ENCODE measurements at regions not wholly inside any gene's neighbourhood (a gene's known extent, or its start where the extent isn't known, plus 50 kb on each side); places are given as distances from the start of the nearest gene placed in this dataset.

DNA sequence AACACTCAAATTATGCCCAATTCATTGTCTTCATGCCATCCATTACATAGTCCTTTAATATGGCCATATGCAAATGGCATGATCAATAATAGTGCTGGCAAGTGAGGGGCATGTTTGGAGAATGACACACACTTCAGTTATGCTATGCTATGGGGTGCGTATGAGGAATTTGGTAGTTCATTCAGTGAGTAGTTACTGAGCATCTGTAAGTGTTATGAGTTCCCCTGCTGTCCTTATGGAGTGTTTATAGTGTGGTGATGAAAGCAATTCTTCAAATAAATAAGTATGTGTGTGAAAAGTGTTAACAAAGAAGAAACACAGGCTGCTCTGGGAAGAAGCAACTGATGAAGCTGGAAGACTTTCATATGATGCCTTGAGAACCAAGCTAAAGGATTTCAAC lies 383.7 kb upstream of the SLC14A2 start:
- no peak for DNase-seq

DNA sequence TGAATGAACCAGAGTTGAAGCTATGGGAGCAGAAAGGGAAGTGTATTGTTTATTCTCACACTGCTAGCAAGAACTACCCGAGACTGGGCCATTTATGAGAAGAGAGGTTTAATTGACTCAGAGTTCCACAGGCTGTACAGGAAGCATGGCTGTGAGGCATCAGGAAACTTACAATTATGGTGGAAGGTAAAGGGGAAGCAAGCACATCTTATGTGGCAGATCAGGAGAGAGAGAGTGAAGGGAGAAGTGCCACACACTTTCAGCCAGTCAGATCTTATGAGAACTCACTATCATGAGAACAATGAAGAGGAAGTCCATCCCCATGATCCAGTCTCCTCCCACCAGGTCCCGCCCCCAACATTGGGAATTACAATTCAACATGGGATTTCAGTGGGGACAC lies 383.2 kb upstream of the SLC14A2 start:
- no peak for DNase-seq

GRCh38 chr18:45236676-45237075 lies 378.6 kb upstream of the SLC14A2 start:
- DNase-seq = no peak

- no peak for DNase-seq
These were observed 377.8 kb upstream of the SLC14A2 start for GRCh38 chr18:45237343-45238098.

GRCh38 chr18:45241271-45241670 lies 374.0 kb upstream of the SLC14A2 start:
- DNase-seq = no peak

DNA sequence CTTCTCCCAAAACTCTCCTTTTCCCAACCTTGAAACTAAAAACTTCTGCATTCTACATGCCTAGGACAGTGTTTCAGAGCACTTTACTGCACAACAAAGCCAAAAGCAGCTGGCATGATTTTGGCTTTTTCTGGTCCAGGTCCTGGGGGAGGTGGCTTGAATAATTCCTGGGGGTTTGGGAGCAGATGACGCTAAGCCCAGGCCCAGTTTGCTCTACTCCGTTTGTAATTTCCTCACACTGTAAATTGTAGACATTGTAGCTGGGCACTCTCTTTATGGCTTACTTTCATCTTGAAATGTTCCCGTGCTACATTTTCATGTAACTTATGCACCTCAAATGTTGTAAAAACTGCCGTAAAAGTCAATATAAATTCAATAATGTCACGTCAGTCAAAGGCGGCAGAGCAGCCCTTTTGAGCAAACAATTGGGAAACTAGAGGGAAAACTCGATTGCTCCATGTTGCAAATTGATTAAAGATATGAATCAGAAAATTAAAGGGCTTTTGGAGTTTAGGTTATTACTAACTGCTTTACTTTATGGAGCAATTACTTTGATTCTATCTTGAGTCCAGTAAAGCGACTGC lies 373.2 kb upstream of the SLC14A2 start:
- DNase-seq = no peak

GRCh38 chr18:45243340-45244110 lies 371.8 kb upstream of the SLC14A2 start:
- no peak for DNase-seq

- DNase-seq = no peak
These were observed 370.2 kb upstream of the SLC14A2 start for GRCh38 chr18:45245091-45245511.

- peak; percentile 42 for DNase-seq
These were observed 366.9 kb upstream of the SLC14A2 start for GRCh38 chr18:45248240-45248903.

DNA sequence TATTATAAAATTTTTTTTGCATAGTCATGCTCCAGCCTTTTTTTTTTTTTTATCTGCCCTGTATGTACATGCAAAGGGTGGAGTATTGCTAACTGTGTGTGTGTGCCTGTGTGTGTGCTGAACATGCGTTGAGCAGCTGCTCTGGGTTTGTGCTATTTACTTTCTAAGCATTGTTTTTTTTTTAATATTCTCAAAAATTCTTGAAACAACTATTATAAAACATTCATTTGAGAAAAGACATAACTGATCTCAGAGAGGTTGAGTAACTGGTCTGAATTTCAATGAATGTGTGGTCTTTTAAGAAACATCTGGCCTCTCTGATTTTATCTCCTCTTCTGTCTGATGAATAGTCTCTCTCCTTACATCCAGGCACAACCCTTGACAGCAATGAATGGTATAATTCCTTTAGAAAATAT lies 366.0 kb upstream of the SLC14A2 start:
- no peak for DNase-seq

DNA sequence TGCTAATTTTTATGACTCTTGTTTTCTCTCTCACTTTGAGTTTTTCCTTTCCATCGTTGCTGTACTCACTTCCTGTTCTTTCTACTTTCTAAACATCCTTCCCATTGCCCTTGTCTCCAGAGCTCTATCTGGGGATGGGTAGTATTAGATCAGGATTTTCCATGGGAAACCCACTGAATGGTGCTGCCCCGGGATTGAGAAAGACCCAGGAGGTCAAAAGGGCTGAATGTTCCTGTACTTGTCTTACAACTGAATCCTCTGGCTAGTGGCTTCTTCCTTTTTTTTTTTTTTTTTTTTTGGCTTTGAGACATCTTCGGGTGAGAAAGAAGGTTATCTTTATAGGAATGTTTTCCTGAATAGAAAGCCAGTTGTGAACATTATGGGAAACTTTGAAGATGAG lies 364.8 kb upstream of the SLC14A2 start:
- no peak for DNase-seq

DNA sequence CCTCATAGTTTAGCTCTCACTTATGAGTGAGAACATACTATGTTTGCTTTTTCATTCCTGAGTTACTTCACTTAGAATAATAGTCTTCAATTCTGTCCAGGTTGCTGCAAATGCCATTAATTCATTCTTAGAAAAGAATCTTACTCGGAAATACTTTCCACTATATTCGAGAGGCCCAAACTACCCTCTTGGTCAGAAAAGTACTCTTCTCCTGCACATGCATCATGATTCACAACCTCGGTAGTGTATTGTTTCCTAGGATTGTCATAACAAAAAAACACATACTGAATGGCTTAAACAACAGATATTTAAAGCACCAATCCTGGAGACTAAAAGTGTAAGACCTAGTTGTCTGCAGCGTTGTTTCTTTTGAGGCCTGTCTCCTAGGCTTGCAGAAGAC lies 364.0 kb upstream of the SLC14A2 start:
- DNase-seq = no peak

DNA sequence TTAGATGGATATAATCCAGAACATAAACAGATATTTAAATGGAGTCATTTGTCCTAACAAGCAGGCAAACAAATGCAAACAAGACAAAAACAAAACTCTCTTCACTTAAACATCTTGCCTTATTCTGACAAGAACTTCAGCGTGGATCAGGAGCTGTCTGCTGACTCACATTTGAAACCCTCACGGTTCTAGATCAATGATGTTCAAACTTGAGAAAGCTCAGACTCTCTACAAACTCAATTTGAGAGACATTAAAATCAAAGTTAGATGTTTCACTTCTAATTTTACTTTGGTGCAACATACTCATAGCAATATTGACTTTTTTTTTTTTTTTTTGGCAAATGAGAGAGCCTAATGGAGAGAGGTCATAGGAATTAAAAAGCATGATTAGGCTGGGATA lies 362.8 kb upstream of the SLC14A2 start:
- no peak for DNase-seq

DNA sequence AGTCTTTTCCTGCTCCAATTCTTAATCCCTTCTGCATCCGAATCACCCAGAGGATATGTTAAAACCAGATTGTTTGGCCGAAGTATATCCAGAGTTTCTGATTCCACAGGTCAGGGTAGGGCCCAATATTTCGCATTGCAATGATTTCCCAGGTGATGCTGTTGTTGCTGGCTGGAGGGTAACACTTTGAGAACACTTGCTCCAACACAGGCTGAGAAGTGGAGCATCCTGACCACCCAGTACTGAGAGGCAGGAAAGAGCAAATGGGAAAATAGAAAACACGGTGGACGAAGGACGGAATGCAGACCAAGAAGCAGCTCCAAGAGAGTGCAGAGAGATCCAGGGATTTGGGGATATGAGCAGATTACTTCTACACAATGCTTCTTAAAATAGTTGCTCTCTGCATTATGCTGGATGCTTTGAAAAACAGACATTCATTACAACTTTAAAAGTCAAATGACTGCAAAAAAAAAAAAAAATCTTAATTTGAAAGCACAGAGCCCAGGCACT lies 362.2 kb upstream of the SLC14A2 start:
- peak; percentile 44 for DNase-seq

DNA sequence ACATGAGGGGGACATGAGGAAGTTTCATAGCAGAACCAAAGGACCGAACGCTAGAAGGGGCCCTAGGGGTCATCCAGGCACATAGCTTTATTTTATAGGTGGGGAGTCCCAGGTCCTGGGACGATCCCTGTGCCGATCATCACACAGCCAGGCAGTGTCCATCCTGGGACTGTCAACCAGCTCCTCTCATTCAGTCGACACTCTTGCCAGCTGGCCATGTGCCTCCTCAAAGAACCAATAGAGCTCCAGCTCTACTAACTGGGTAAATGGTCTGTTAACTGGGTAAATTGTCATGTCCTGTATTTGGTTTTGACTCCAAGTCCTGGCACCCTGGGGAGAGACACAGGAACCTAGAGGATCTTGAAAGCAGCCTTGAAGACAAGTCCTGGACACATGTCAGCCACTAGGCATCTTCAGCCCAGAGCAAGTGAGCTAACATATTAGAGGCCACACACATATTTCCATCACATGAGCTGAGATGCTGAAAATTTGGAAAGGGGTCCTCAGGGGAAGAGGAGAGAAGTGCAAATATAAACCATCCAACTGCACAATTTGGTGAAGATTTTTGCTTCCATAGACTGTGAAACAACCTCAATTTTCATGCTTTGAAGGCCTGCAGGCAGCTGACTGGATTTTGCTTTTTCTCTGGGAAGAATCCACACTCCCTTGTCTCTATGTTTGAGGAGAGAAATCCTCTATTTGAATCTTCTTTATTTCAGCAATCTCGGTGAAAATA lies 361.1 kb upstream of the SLC14A2 start:
- no peak for DNase-seq

GRCh38 chr18:45254709-45255082 lies 360.6 kb upstream of the SLC14A2 start:
- DNase-seq = peak; percentile 74

- peak; percentile 50 for DNase-seq
These were observed 359.9 kb upstream of the SLC14A2 start for GRCh38 chr18:45255197-45255890.

DNA sequence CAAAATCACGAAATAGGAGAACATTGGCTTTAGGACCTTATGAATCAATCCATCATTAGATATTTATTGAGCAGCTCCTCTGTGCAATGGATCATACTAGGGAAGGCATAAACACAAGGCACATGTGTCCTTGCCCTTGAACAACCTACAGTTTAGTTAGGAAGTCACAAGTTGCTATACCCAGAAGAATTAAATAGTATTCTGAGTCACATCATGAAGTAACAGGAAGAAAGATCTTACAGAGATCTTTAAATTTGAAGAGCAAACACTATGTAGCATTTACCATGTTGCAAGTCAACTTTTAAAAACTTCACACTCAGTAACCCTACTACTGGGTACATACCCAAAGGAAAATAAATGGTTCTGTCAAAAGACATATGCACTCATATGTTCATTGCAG lies 355.2 kb upstream of the SLC14A2 start:
- DNase-seq = no peak

DNA sequence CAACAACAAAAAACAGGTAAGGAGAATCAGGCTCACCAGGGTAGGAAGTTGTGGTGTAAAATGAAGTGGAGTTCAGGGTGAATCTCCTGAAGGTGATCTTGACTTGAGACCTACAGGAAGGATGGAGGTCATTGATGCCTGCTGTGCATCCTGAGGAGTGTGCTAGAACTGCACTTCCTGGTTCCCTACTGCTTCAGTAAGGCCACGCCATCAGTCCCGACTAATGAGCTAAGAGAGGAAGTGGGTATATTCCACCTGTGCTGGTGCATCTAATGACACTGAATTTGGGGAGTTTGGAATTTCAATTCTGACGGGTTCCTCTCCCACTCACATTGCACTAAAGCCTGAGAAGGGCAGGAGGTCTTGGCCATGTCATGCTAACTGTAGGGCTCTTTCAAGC lies 349.3 kb upstream of the SLC14A2 start:
- no peak for DNase-seq

- no peak for DNase-seq
These were observed 347.7 kb upstream of the SLC14A2 start for GRCh38 chr18:45267622-45268021.

- DNase-seq = no peak
These were observed 346.7 kb upstream of the SLC14A2 start for GRCh38 chr18:45268583-45268982.

DNA sequence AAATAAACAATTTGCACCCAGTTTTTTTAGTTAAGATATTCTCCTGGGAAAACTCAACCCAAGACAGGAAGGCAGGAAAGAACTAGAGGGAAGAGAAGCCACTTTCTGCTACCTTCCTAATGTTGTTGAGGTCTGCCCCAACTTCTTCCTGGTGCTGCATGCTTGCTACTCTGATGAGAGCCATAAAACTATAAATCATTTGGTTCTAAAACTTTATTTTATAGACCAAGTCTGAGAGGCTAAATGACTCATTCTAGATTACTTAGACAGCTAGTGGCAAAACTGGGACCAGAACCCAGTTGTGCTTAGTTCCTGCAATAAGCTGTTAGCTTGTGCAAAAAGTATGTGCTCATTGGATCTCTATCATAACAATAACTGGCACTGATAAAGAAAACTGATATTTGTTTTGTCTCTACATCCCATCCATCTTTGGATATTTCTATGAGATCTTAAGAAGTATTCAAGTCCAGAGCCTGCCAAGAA lies 344.9 kb upstream of the SLC14A2 start:
- no peak for DNase-seq
